Activated naive CD4-positive, alpha-beta T cell treated with anti-CD3 and anti-CD28 coated beads for 36 hours (primary cell): ENCODE measurements at regions not wholly inside any gene's neighbourhood (a gene's known extent, or its start where the extent isn't known, plus 50 kb on each side); places are given as distances from the start of the nearest gene placed in this dataset.

ENCODE experiments used
- CTCF ChIA-PET: fragments of 350-600 bp; sonication (Branson Sonifier 250); formaldehyde crosslinking; loops from one replicate; lab custom pipeline; 2021; ENCODE audit warnings: antibody characterized with exemption; lab: Charles Lee
- DNase-seq: peaks from one replicate; pipeline ENCODE4 v3.0.0-alpha.2; 2020
- H3K27ac Mint-ChIP-seq: one replicate; pipeline ENCODE4 v1.8.0; 2021; ENCODE audit warnings: mild to moderate bottlenecking, mixed read lengths
- H3K27me3 Mint-ChIP-seq: one replicate; pipeline ENCODE4 v1.8.0; 2021; ENCODE audit warnings: low read depth, mixed read lengths
- H3K36me3 Mint-ChIP-seq: one replicate; pipeline ENCODE4 v1.8.0; 2021; ENCODE audit warnings: low read depth, mixed read lengths
- H3K4me1 Mint-ChIP-seq: one replicate; pipeline ENCODE4 v1.8.0; 2021; ENCODE audit warnings: low read depth, mixed read lengths
- H3K4me3 Mint-ChIP-seq: one replicate; pipeline ENCODE4 v1.8.0; 2021; ENCODE audit warnings: mild to moderate bottlenecking, moderate library complexity, mixed read lengths
- H3K9me3 Mint-ChIP-seq: one replicate; pipeline ENCODE4 v1.8.0; 2021; ENCODE audit warnings: mixed read lengths
- intact Hi-C: fragments of 100-400 bp; cut with micrococcal nuclease; formaldehyde crosslinking; loops from one replicate; pipeline ENCODE4 v1.15.1; 2023

DNA sequence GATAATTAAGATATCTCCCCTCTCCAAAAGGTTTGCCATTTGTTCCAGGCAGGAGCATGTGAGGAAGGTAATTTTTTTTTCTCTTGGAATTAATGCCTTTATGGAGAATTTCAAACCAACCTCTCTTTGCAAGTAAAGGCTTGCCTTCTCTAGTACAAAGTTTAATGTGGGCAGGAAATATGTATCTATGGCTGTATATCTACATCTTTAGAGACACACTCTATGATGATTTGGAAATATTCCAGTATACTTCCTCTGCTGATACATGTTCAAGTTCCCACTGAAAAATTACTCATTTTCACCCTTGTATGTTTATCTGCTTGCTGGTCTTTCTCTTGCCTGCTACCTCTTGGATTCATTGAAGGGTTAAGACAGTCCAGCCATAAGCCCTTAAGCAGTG lies 83.5 kb upstream of the SEMA6A start:
- Mint-ChIP-seq H3K4me3 (no peak overlapping the region), H3K4me1 (no peaks in the 10 kb centered on the region), H3K36me3 (no peaks in the 10 kb centered on the region), H3K27me3 (peaks cover 6% of the 10 kb centered on the region), H3K27ac (no peak overlapping the region), H3K9me3 (peaks cover 5% of the 10 kb centered on the region)
- intact Hi-C loops = no loop called here
- no peak for DNase-seq
- CTCF ChIA-PET = no interaction called here

DNA sequence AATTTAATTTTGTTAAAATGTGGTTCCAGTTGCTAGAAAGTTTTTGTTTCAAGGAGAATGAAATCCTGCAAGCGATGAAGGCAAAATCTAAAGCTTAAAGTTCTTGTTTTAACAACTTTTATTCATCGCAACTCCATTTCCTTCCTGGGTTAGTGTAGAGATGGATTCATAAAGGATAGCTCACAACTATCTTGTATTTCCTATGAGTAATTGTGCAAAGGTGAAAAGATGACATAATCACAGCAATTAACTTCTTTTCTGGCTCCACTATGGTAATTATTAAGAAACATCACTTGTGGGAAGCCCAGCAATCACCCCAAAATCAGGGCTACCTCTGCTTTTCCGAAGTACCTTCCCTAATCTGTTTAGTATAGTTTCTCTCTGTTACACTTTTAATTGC lies 80.8 kb upstream of the SEMA6A start:
- CTCF ChIA-PET = interaction anchor here (0.6 kb wide), 1 partner anchor 15 kb away, joined by 3 read pairs; no protein-coding TSS in a partner anchor
- Mint-ChIP-seq H3K36me3 (no peaks in the 10 kb centered on the region), H3K4me1 (no peaks in the 10 kb centered on the region), H3K27ac (no peak overlapping the region), H3K4me3 (no peak overlapping the region), H3K9me3 (no peaks in the 10 kb centered on the region), H3K27me3 (peaks cover 12% of the 10 kb centered on the region)
- intact Hi-C loops = no loop called here
- no peak for DNase-seq

DNA sequence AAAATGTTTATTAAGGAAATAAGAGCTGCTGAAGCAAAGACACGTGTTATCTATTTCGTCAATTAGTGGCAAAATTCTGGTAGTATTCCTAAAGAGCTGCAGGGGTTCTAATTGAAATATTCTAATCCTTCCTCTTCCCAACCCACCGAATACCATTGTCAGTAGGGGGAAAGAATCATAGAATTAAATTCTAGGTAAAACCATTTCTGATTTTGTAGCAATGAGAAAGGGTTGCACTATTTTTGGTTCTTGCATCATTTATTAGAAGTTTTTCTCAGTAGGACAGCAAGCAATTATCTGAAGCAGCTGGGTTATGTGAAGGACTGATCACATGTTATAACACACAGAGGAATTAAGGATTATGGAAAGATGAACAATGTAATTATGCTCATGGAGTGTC lies 80.3 kb upstream of the SEMA6A start:
- Mint-ChIP-seq H3K27me3 (peaks cover 12% of the 10 kb centered on the region), H3K9me3 (no peaks in the 10 kb centered on the region), H3K27ac (no peak overlapping the region), H3K4me1 (no peaks in the 10 kb centered on the region), H3K4me3 (no peak overlapping the region), H3K36me3 (no peaks in the 10 kb centered on the region)
- CTCF ChIA-PET = interaction anchor here (0.6 kb wide), 1 partner anchor 15 kb away, joined by 3 read pairs; no protein-coding TSS in a partner anchor
- DNase-seq = no peak
- intact Hi-C loops = no loop called here

DNA sequence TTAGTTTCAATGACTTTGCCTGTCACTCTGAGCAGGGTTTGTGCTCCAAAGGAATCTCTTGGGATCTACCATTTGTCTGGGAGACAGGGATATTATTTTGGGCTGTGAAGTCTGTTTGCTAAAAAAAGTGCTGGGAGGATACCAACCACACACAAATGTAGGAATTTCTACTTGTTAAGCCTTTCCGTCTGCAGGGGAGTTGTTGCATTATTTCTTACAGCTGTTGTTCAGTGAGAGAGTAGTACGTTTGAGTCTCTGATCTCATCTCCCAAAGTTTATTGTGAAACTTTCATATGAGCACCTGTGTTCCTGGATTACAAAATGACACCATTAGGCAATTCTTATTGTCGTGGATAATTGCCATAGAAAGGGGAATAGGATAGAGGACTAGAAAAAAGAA lies 78.3 kb upstream of the SEMA6A start:
- no peak overlapping the region for H3K27ac Mint-ChIP-seq
- no peak overlapping the region for H3K4me3 Mint-ChIP-seq
- no peaks in the 10 kb centered on the region for H3K36me3 Mint-ChIP-seq
- CTCF ChIA-PET = no interaction called here
- no peak for DNase-seq
- no peaks in the 10 kb centered on the region for H3K4me1 Mint-ChIP-seq
- intact Hi-C loops = no loop called here
- H3K9me3 Mint-ChIP-seq = no peaks in the 10 kb centered on the region
- H3K27me3 Mint-ChIP-seq = peaks cover 8% of the 10 kb centered on the region

DNA sequence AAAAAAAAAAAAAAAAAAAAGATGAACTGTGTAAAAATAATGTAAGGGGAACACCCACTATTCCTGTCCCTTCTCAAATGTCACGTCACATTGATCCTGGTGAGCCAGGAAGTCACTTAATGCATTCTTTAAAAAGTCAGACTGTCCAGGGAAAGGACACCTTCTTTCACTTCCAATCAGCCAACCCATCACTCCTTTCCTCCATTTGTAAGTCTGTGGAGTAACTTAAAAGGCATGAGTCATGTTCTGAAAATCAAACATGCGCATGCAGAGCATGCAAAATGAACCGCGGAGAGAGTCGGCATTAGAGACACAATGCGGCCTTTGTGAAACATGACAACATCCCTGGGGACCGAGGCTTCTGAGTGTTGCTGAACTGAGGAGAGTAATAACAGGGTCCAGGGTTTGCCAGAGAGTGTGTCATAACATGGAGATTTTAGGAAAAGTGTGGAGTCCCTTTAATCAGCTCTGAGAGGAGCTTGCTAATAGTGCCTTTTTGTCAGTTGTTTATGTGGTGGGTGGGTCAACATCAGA lies 77.6 kb upstream of the SEMA6A start:
- CTCF ChIA-PET = no interaction called here
- H3K27ac Mint-ChIP-seq = no peak overlapping the region
- no peaks in the 10 kb centered on the region for H3K4me1 Mint-ChIP-seq
- no peaks in the 10 kb centered on the region for H3K9me3 Mint-ChIP-seq
- peaks cover 8% of the 10 kb centered on the region for H3K27me3 Mint-ChIP-seq
- DNase-seq = no peak
- H3K4me3 Mint-ChIP-seq = no peak overlapping the region
- no peaks in the 10 kb centered on the region for H3K36me3 Mint-ChIP-seq
- intact Hi-C loops = no loop called here

DNA sequence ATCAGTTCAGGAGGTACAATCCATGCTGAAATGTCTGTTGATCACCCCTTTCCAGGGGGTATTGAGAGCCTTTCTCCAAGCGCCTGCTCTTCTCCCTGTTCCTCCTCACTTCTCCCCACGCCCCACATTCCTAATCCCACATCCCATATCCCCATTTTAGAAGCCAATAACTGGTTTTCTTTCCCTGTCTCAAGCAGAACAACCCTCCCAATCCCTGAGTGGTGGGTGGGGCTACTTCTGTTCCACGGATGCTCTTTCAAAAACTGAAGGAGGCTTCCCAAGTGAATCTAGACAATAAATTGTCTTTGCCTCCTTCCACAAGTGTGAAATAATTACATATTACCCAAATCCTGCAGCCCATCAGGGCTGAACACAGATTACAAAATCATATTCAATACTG lies 77.0 kb upstream of the SEMA6A start:
- DNase-seq = no peak
- Mint-ChIP-seq H3K4me3 (no peak overlapping the region), H3K4me1 (no peaks in the 10 kb centered on the region), H3K36me3 (no peaks in the 10 kb centered on the region), H3K27me3 (peaks cover 8% of the 10 kb centered on the region), H3K9me3 (no peaks in the 10 kb centered on the region), H3K27ac (no peak overlapping the region)
- intact Hi-C loops = no loop called here
- CTCF ChIA-PET = no interaction called here

DNA sequence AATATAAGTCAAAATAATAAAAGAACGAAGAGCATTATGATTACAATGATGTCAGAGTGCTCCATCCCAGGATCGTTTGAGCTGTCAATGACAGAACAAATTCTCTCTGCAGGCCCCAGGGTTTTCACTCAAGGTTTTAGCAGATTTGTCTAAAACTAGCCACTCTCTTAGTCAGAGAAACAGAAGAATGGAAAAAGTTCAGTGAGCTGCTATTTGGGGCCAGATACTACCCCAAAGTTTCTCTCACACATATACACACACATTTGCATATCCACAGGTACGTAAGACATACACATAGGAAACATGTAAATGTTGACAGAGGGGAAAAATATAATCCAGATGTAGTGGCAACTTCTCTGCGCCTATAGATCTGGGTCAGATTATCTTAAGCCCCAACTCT lies 76.3 kb upstream of the SEMA6A start:
- peaks cover 8% of the 10 kb centered on the region for H3K27me3 Mint-ChIP-seq
- H3K4me3 Mint-ChIP-seq = no peak overlapping the region
- no peaks in the 10 kb centered on the region for H3K4me1 Mint-ChIP-seq
- no peaks in the 10 kb centered on the region for H3K36me3 Mint-ChIP-seq
- no peak for DNase-seq
- CTCF ChIA-PET = no interaction called here
- intact Hi-C loops = no loop called here
- no peaks in the 10 kb centered on the region for H3K9me3 Mint-ChIP-seq
- H3K27ac Mint-ChIP-seq = no peak overlapping the region

DNA sequence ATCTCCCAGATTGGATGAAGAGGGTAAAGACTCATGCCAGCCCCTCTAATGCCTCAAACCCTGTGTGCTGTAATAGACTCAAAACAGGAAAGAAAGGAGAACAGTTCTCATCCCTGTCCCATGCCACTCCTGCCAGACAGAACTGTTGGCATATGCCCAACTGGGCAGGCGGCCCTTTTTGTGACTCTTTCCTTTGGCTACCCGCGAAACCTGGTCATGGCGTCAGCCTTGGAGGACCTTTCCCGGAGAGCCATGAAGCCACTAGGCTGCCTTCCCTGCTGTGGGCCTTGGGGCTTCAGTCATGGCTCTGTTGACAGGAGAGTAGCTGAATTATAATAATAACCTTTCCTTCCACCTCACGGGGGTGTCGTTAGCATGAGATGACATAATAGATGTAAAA lies 75.9 kb upstream of the SEMA6A start:
- no peak for DNase-seq
- intact Hi-C loops = no loop called here

DNA sequence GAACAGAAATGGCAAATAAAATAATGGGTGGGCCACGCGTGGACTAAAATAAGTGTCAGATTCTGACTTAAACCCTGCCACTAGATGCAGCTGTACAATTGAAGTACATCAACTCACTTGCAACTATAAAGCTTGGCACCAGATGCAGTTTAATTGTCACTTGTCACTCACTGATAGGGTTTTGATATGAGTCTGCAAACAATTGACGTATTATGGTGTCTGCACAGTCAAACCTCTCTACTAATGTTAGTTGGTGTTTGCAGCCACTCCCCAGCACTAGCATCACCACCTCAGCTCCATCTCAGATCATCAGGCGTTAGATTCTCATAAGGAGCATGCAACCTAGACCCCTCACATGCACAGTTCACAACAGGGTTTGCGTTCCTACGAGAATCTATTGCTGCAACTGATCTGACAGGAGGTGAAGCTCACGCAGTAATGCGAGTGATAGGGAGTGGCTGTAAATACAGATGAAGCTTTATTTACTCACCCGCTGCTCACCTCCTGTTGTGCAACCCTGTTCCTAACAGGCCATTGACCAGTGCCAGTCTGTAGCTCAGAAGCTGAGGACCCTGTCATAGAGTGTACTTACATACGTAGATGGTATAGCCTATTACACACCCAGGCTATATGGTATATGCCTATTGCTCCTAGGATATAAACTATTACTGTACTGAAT lies 72.1 kb upstream of the SEMA6A start:
- CTCF ChIA-PET = interaction anchor here (0.6 kb wide), 1 partner anchor 655 kb away, joined by 3 read pairs; no protein-coding TSS in a partner anchor
- Mint-ChIP-seq H3K4me3 (no peak overlapping the region), H3K36me3 (no peaks in the 10 kb centered on the region), H3K4me1 (no peaks in the 10 kb centered on the region), H3K27me3 (no peaks in the 10 kb centered on the region), H3K27ac (no peak overlapping the region), H3K9me3 (no peaks in the 10 kb centered on the region)
- no peak for DNase-seq
- intact Hi-C loops = no loop called here

More for the DNA sequence above, 75.9 kb upstream of the SEMA6A start:
- Mint-ChIP-seq H3K27me3 (peaks cover 8% of the 10 kb centered on the region), H3K4me1 (no peaks in the 10 kb centered on the region), H3K9me3 (no peaks in the 10 kb centered on the region), H3K4me3 (no peak overlapping the region), H3K27ac (no peak overlapping the region), H3K36me3 (no peaks in the 10 kb centered on the region)
- CTCF ChIA-PET = no interaction called here

DNA sequence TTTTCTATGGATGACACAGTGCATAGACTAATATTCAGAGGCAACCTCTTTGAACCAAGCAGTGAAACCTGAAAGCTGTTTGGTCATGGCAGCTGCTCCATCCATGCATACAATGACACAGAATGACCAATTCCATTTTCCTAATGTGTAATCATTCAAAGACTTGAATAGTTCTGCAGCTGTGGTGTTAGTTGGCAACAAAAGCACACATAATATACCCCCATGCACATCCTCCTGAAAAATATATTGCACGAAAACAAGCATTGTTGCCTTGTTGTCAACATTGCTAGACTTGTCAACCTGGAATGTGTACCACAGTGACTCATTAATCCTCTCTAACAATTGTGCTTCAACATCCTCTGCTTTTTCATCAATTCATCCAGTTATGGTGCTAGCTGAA lies 71.0 kb upstream of the SEMA6A start:
- CTCF ChIA-PET = no interaction called here
- H3K9me3 Mint-ChIP-seq = no peaks in the 10 kb centered on the region
- H3K27ac Mint-ChIP-seq = no peak overlapping the region
- no peaks in the 10 kb centered on the region for H3K36me3 Mint-ChIP-seq
- no peak overlapping the region for H3K4me3 Mint-ChIP-seq
- no peaks in the 10 kb centered on the region for H3K4me1 Mint-ChIP-seq
- no peaks in the 10 kb centered on the region for H3K27me3 Mint-ChIP-seq
- no peak for DNase-seq
- intact Hi-C loops = no loop called here

DNA sequence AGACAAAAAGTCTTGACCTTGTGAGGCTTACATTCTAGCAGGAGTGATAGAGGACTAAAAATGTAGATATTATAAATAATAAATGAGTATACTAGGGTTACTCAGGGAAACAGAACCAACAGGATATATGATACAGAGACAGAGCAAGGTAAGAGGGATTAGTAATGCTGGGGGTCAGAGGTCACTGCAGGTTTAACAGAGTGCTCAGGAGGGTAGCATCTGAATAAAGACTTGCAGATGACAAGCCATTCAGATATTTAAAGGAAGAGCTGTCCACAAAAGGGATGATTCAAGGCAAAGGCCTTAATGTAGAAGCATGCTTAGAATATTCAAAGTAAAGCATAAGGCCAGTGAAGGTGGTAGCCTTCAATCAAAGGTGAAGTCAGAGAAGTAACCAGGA lies 65.6 kb upstream of the SEMA6A start:
- Mint-ChIP-seq H3K36me3 (no peaks in the 10 kb centered on the region), H3K4me1 (no peaks in the 10 kb centered on the region), H3K9me3 (no peaks in the 10 kb centered on the region), H3K27me3 (peaks cover 3% of the 10 kb centered on the region), H3K27ac (no peak overlapping the region), H3K4me3 (no peak overlapping the region)
- intact Hi-C loops = no loop called here
- CTCF ChIA-PET = no interaction called here
- DNase-seq = no peak

DNA sequence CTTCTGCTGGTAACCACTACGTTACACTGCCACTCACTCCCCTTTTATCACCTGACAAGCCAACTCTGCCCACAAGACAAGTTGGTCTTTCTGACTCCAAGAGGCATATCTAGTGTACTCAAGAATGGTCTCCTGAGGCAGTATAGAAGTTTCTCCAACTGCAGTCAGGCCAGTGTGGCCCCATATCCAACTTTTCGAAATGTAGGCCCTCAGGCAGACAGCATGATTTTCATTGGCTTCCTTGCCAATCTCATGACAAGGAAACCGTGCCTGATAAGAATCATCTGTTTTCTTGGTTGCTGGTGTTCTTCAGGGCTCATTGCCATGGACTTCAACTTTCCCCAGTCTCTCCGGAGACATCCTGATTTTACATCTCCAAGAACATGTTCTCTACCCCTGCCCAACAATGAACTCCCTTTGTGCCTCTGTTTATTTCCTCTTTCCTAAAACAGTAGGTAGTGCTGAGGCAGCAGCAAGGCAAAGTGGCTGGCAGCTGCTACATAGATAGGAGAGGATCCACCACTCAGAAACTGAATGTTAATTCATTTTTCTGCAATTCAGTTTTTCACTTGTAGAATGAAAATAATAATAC lies 62.6 kb upstream of the SEMA6A start:
- Mint-ChIP-seq H3K27me3 (peaks cover 6% of the 10 kb centered on the region), H3K36me3 (no peaks in the 10 kb centered on the region), H3K9me3 (no peaks in the 10 kb centered on the region), H3K4me1 (no peaks in the 10 kb centered on the region), H3K27ac (no peak overlapping the region), H3K4me3 (no peak overlapping the region)
- CTCF ChIA-PET = no interaction called here
- no peak for DNase-seq
- intact Hi-C loops = no loop called here

DNA sequence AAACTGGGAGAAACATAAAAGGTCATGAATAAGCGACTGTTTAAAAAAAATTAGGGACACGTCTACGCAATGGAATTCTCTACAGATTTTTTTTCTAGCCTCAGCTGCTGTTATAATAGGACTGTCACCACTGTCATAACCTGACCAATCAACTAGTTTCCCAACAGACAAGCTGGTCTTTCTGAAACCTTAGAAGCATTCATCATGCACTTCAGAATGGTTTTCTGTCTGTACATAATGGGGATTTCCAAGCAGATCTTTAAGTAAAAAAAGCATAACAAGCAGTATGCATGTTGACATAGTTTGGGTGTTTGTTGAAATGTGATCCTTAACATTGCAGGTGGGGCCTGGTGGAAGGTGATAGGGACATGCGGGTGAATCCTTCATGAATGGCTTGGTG lies 58.3 kb upstream of the SEMA6A start:
- no peaks in the 10 kb centered on the region for H3K36me3 Mint-ChIP-seq
- DNase-seq = no peak
- no peak overlapping the region for H3K4me3 Mint-ChIP-seq
- H3K27me3 Mint-ChIP-seq = peaks cover 10% of the 10 kb centered on the region
- no peaks in the 10 kb centered on the region for H3K9me3 Mint-ChIP-seq
- no peaks in the 10 kb centered on the region for H3K4me1 Mint-ChIP-seq
- CTCF ChIA-PET = interaction anchor here (0.6 kb wide), 1 partner anchor 58 kb away, joined by 3 read pairs; no protein-coding TSS in a partner anchor
- intact Hi-C loops = no loop called here
- H3K27ac Mint-ChIP-seq = no peak overlapping the region
